H9 (cell line): ENCODE measurements at regions not wholly inside any gene's neighbourhood (a gene's known extent, or its start where the extent isn't known, plus 50 kb on each side); places are given as distances from the start of the nearest gene placed in this dataset.

ENCODE experiments used
- DNase-seq: peaks from one replicate; pipeline ENCODE4 v3.0.0-alpha.2; 2017
- H2AFZ ChIP-seq: one replicate; pipeline ENCODE4 v1.6.1; 2013; ENCODE audit warnings: mild to moderate bottlenecking, low read length, control low read depth, moderate library complexity
- H2AK5ac ChIP-seq: 2 replicates; pipeline ENCODE4 v1.6.1; 2013; ENCODE audit warnings: low read length, control low read depth, mixed read lengths; ENCODE audit not compliant: insufficient read length
- H2BK120ac ChIP-seq: one replicate; pipeline ENCODE4 v1.6.1; 2013; ENCODE audit warnings: low read depth, mild to moderate bottlenecking, low read length, control low read depth, inconsistent platforms; ENCODE audit not compliant: poor library complexity, severe bottlenecking
- H2BK12ac ChIP-seq: 2 replicates; pipeline ENCODE4 v1.6.1; 2013; ENCODE audit warnings: low read length, control low read depth, mixed read lengths, low read depth; ENCODE audit not compliant: insufficient read length
- H2BK15ac ChIP-seq: 2 replicates; pipeline ENCODE4 v1.6.1; 2013; ENCODE audit warnings: low read depth, low read length, control low read depth
- H2BK20ac ChIP-seq: one replicate; pipeline ENCODE4 v1.6.1; 2013; ENCODE audit warnings: low read depth, mild to moderate bottlenecking, low read length, control low read depth, inconsistent platforms; ENCODE audit not compliant: poor library complexity, severe bottlenecking
- H2BK5ac ChIP-seq: 2 replicates; pipeline ENCODE4 v1.6.1; 2013; ENCODE audit warnings: low read length, control low read depth, mixed read lengths; ENCODE audit not compliant: insufficient read length
- H3K14ac ChIP-seq: 2 replicates; pipeline ENCODE4 v1.6.1; 2013; ENCODE audit warnings: low read length, control low read depth; ENCODE audit not compliant: insufficient read depth
- H3K18ac ChIP-seq: 2 replicates; pipeline ENCODE4 v1.6.1; 2013; ENCODE audit warnings: low read depth, mild to moderate bottlenecking, mixed read lengths, low read length, control low read depth; ENCODE audit not compliant: insufficient read length
- H3K23ac ChIP-seq: 2 replicates; pipeline ENCODE4 v1.6.1; 2013; ENCODE audit warnings: low read length, control low read depth, mixed read lengths, low read depth; ENCODE audit not compliant: insufficient read length
- H3K23me2 ChIP-seq: 2 replicates; pipeline ENCODE4 v1.6.1; 2013; ENCODE audit warnings: low read depth, mild to moderate bottlenecking, mixed read lengths, low read length, control low read depth; ENCODE audit not compliant: insufficient read length, poor library complexity, severe bottlenecking
- H3K27ac ChIP-seq: 2 replicates; pipeline ENCODE4 v1.5.1; 2013; ENCODE audit warnings: low read length, control low read depth, mixed read lengths, low read depth; ENCODE audit not compliant: insufficient read length
- H3K27me3 ChIP-seq: 2 replicates; pipeline ENCODE4 v1.6.1; 2013; ENCODE audit warnings: low read length, control low read depth, inconsistent platforms; ENCODE audit not compliant: insufficient read depth
- H3K4ac ChIP-seq: 2 replicates; pipeline ENCODE4 v1.6.1; 2013; ENCODE audit warnings: low read depth, mild to moderate bottlenecking, control low read depth, inconsistent platforms, low read length, moderate library complexity
- H3K4me1 ChIP-seq: 2 replicates; pipeline ENCODE4 v1.6.1; 2013; ENCODE audit warnings: low read length, control low read depth, inconsistent platforms; ENCODE audit not compliant: insufficient read depth
- H3K4me2 ChIP-seq: 2 replicates; pipeline ENCODE4 v1.6.1; 2013; ENCODE audit warnings: low read length, control low read depth, mixed read lengths; ENCODE audit not compliant: insufficient read length, insufficient read depth
- H3K56ac ChIP-seq: 2 replicates; pipeline ENCODE4 v1.6.1; 2013; ENCODE audit warnings: low read depth, mild to moderate bottlenecking, mixed read lengths, low read length, control low read depth; ENCODE audit not compliant: insufficient read length
- H3K79me1 ChIP-seq: 2 replicates; pipeline ENCODE4 v1.6.1; 2013; ENCODE audit warnings: low read depth, mild to moderate bottlenecking, moderate library complexity, low read length, control low read depth, inconsistent platforms; ENCODE audit not compliant: insufficient read depth, poor library complexity, severe bottlenecking
- H3K79me2 ChIP-seq: 2 replicates; pipeline ENCODE4 v1.6.1; 2013; ENCODE audit warnings: low read length, control low read depth, inconsistent platforms; ENCODE audit not compliant: insufficient read depth
- H3K9ac ChIP-seq: 2 replicates; pipeline ENCODE4 v1.6.1; 2013; ENCODE audit warnings: low read length, control low read depth, mixed read lengths; ENCODE audit not compliant: insufficient read length; ENCODE audit errors: extremely low read depth
- H3K9me3 ChIP-seq: one replicate; pipeline ENCODE4 v1.6.1; 2013; ENCODE audit warnings: low read depth, low read length, inconsistent platforms; ENCODE audit not compliant: control insufficient read depth
- H3T11ph ChIP-seq: one replicate; pipeline ENCODE4 v1.6.1; 2013; ENCODE audit warnings: mild to moderate bottlenecking, low read length, control low read depth, inconsistent platforms
- H4K20me1 ChIP-seq: one replicate; pipeline ENCODE4 v1.6.1; 2013; ENCODE audit not compliant: control insufficient read depth, insufficient read length, insufficient read depth
- H4K5ac ChIP-seq: 2 replicates; pipeline ENCODE4 v1.6.1; 2013; ENCODE audit warnings: low read depth, mild to moderate bottlenecking, mixed read lengths, low read length, control low read depth; ENCODE audit not compliant: insufficient read length
- H4K8ac ChIP-seq: replicated peaks from 2 replicates; pipeline ENCODE4 v1.6.1; 2013; ENCODE audit warnings: low read length, control low read depth, mixed read lengths, low read depth; ENCODE audit not compliant: insufficient read length
- H4K91ac ChIP-seq: 2 replicates; pipeline ENCODE4 v1.6.1; 2013; ENCODE audit warnings: low read depth, mild to moderate bottlenecking, moderate library complexity, mixed read lengths, low read length, control low read depth; ENCODE audit not compliant: insufficient read length
- H3K27ac Mint-ChIP-seq, 3 experiments: 2 replicates in 2 of 3; 3 replicates in 1 of 3; pipeline ENCODE4 v1.8.0; 2020 to 2021; ENCODE audit warnings: mixed read lengths in 3 of 3, mild to moderate bottlenecking in 1 of 3, moderate library complexity in 1 of 3
- H3K27me3 Mint-ChIP-seq: 2 replicates; pipeline ENCODE4 v1.8.0; 2021; ENCODE audit warnings: low read depth, mild to moderate bottlenecking, moderate library complexity, mixed read lengths
- H3K36me3 Mint-ChIP-seq, 3 experiments: 2 replicates in 2 of 3; 3 replicates in 1 of 3; pipeline ENCODE4 v1.8.0; 2020 to 2021; ENCODE audit warnings: low read depth in 3 of 3, mixed read lengths in 3 of 3; ENCODE audit not compliant: insufficient read depth in 1 of 3
- H3K4me1 Mint-ChIP-seq, 2 experiments: 2 replicates each; pipeline ENCODE4 v1.8.0; 2020; ENCODE audit warnings: mixed read lengths in 2 of 2
- H3K4me3 Mint-ChIP-seq, 2 experiments: 2 replicates in 1 of 2; 3 replicates in 1 of 2; pipeline ENCODE4 v1.8.0; 2020 to 2021; ENCODE audit warnings: mild to moderate bottlenecking in 2 of 2, mixed read lengths in 2 of 2, moderate library complexity in 1 of 2
- H3K9me3 Mint-ChIP-seq, 2 experiments: 2 replicates in 1 of 2; 3 replicates in 1 of 2; pipeline ENCODE4 v1.8.0; 2020; ENCODE audit warnings: mild to moderate bottlenecking in 2 of 2, mixed read lengths in 2 of 2, moderate library complexity in 1 of 2
- CTCF ChIP-seq: fragments of 200-600 bp; sonication (generic); conservative IDR thresholded peaks from 3 replicates; pipeline ENCODE4 v1.8.0; 2021; ENCODE audit warnings: antibody characterized with exemption, mild to moderate bottlenecking
- WGBS: extraction: QIAGEN DNeasy Blood & Tissue Kit; methylation state at CpG from one replicate; pipeline ENCODE4 v1.1.7; 2013; ENCODE audit warnings: missing lambda C conversion rate, low lambda C conversion rate, mixed read lengths; ENCODE audit not compliant: insufficient read length; ENCODE audit errors: extremely low coverage; 5-methylcytosine and 5-hydroxymethylcytosine counted together

GRCh38 chr12:114931025-114931424 is 247.1 kb upstream of the TBX3 start:
- H3K9ac ChIP-seq: no peak overlapping the region
- no peaks in the 10 kb centered on the region for H3K23me2 ChIP-seq
- no peak overlapping the region for H3K18ac ChIP-seq
- no peak overlapping the region for H4K5ac ChIP-seq
- no peaks in the 10 kb centered on the region for H3K79me1 ChIP-seq
- H3K36me3 Mint-ChIP-seq: peaks cover 0 to 14% (median 6%) of the 10 kb centered on the region in 3 experiments; a peak in 4 of 7 replicates
- H2BK120ac ChIP-seq: no peak overlapping the region
- H2AK5ac ChIP-seq: no peak overlapping the region
- H2BK5ac ChIP-seq: no peak overlapping the region
- no peaks in the 10 kb centered on the region for H3K79me2 ChIP-seq
- no peak overlapping the region for H2BK15ac ChIP-seq
- no peaks in the 10 kb centered on the region for H3K9me3 ChIP-seq
- H3K4me3 Mint-ChIP-seq: no peak overlapping the region
- no peak overlapping the region for H3T11ph ChIP-seq
- H2BK20ac ChIP-seq: no peak overlapping the region
- H3K14ac ChIP-seq: no peak overlapping the region
- no peak overlapping the region for H3K27ac ChIP-seq
- H4K20me1 ChIP-seq: no peaks in the 10 kb centered on the region
- no peak overlapping the region for H2AFZ ChIP-seq
- no peaks in the 10 kb centered on the region for H3K27me3 ChIP-seq
- no peak overlapping the region for H3K4me2 ChIP-seq
- H3K9me3 Mint-ChIP-seq: peaks cover 14 to 17% of the 10 kb centered on the region in 2 experiments
- H4K91ac ChIP-seq: no peak overlapping the region
- no peak overlapping the region for H3K27ac Mint-ChIP-seq
- no CpG with 5 or more reads among the region's 2 CpGs for WGBS
- no peak overlapping the region for H2BK12ac ChIP-seq
- H3K4me1 ChIP-seq: no peaks in the 10 kb centered on the region
- no peaks in the 10 kb centered on the region for H3K4me1 Mint-ChIP-seq
- TF ChIP-seq CTCF: no peak
- DNase-seq: no peak
- H3K4ac ChIP-seq: no peak overlapping the region
- no peak overlapping the region for H4K8ac ChIP-seq
- H3K27me3 Mint-ChIP-seq: peaks cover 4% of the 10 kb centered on the region; the same call in 1 of the 2 replicates
- no peak overlapping the region for H3K23ac ChIP-seq
- H3K56ac ChIP-seq: no peak overlapping the region
